ENCODE measurements at regions not wholly inside any gene's neighbourhood (a gene's known extent, or its start where the extent isn't known, plus 50 kb on each side); places are given as distances from the start of the nearest gene placed in this dataset.
A peak's percentile ranks its signal among the peaks of the same experiment; 100 is the strongest.
"Not testable (repeated sequence)": the region's sequence is repeated elsewhere in the genome, so short reads cannot be mapped to it uniquely, and the experiment has no call there.

- Mint-ChIP-seq H3K27me3 (peaks cover 0 to 14% (median 3%) of the 10 kb centered on the region in 5 donors), H3K4me3 (no peak overlapping the region), H3K9me3 (no peaks in the 10 kb centered on the region), H3K27ac (no peak overlapping the region), H3K4me1 (no peaks in the 10 kb centered on the region), H3K36me3 (no peaks in the 10 kb centered on the region)
- POLR2A ChIA-PET: no interaction called here
- DNase-seq (no peak), ATAC-seq (no peak)
Observed at GRCh38 chr6:122859676-122860075, 70.6 kb downstream of the SMPDL3A start.

GRCh38 chr6:122861594-122861993 is 72.5 kb downstream of the SMPDL3A start:
- H3K27ac Mint-ChIP-seq: no peak overlapping the region
- H3K36me3 Mint-ChIP-seq: no peaks in the 10 kb centered on the region
- no peak for ATAC-seq
- POLR2A ChIA-PET: no interaction called here
- no peaks in the 10 kb centered on the region for H3K4me1 Mint-ChIP-seq
- no peaks in the 10 kb centered on the region for H3K9me3 Mint-ChIP-seq
- no peak overlapping the region for H3K4me3 Mint-ChIP-seq
- DNase-seq: no peak
- H3K27me3 Mint-ChIP-seq: peaks cover 0 to 8% (median under 1%) of the 10 kb centered on the region in 5 donors

- Mint-ChIP-seq H3K4me3 (no peak overlapping the region), H3K4me1 (no peaks in the 10 kb centered on the region), H3K9me3 (peaks cover 0 to 2% (median 0%) of the 10 kb centered on the region in 9 donors), H3K36me3 (no peaks in the 10 kb centered on the region), H3K27ac (no peak overlapping the region), H3K27me3 (peaks cover 0 to 10% (median 4%) of the 10 kb centered on the region in 5 donors)
- POLR2A ChIA-PET: no interaction called here
- DNase-seq: no peak
- ATAC-seq: no peak
Observed at GRCh38 chr6:122868137-122868536, 79.1 kb downstream of the SMPDL3A start.

- Mint-ChIP-seq H3K36me3 (no peaks in the 10 kb centered on the region), H3K27me3 (peaks cover 1 to 10% (median 9%) of the 10 kb centered on the region in 5 donors), H3K9me3 (peaks cover 0 to 2% (median 0%) of the 10 kb centered on the region in 9 donors), H3K27ac (no peak overlapping the region), H3K4me1 (no peaks in the 10 kb centered on the region), H3K4me3 (no peak overlapping the region)
- POLR2A ChIA-PET: no interaction called here
- DNase-seq (no peak), ATAC-seq (no peak)
Observed at GRCh38 chr6:122869437-122870024, 80.5 kb downstream of the SMPDL3A start.

GRCh38 chr6:122871079-122871478 is 82.0 kb downstream of the SMPDL3A start:
- POLR2A ChIA-PET: no interaction called here
- Mint-ChIP-seq H3K27ac (no peak overlapping the region), H3K36me3 (no peaks in the 10 kb centered on the region), H3K4me1 (no peaks in the 10 kb centered on the region), H3K4me3 (no peak overlapping the region), H3K9me3 (peaks cover 0 to 2% (median 0%) of the 10 kb centered on the region in 9 donors), H3K27me3 (peaks cover 1 to 10% (median 9%) of the 10 kb centered on the region in 5 donors)
- no peak for DNase-seq
- ATAC-seq: no peak

- ATAC-seq (no peak), DNase-seq (no peak)
- no peaks in the 10 kb centered on the region for H3K36me3 Mint-ChIP-seq
- H3K27me3 Mint-ChIP-seq: peaks cover 1 to 12% (median 9%) of the 10 kb centered on the region in 5 donors
- H3K4me3 Mint-ChIP-seq: no peak overlapping the region
- H3K9me3 Mint-ChIP-seq: peaks cover 0 to 2% (median 0%) of the 10 kb centered on the region in 9 donors
- H3K4me1 Mint-ChIP-seq: no peaks in the 10 kb centered on the region
- no peak overlapping the region for H3K27ac Mint-ChIP-seq
- POLR2A ChIA-PET: no interaction called here
Observed at GRCh38 chr6:122872311-122872710, 83.3 kb downstream of the SMPDL3A start.

GRCh38 chr6:122877302-122877701 is 88.2 kb downstream of the SMPDL3A start:
- Mint-ChIP-seq H3K9me3 (peaks cover 0 to 3% (median 0%) of the 10 kb centered on the region in 9 donors), H3K4me1 (no peaks in the 10 kb centered on the region), H3K27ac (peak overlapping the region in 1 of 10 donors; percentile 20), H3K27me3 (peaks cover under 1 to 10% (median 3%) of the 10 kb centered on the region in 5 donors), H3K4me3 (no peak overlapping the region), H3K36me3 (peaks cover 0 to 2% (median 0%) of the 10 kb centered on the region in 3 donors)
- no peak for ATAC-seq
- DNase-seq: no peak
- POLR2A ChIA-PET: no interaction called here

- no peak overlapping the region for H3K27ac Mint-ChIP-seq
- no peaks in the 10 kb centered on the region for H3K4me1 Mint-ChIP-seq
- peaks cover 0 to 11% (median 3%) of the 10 kb centered on the region in 5 donors for H3K27me3 Mint-ChIP-seq
- POLR2A ChIA-PET: no interaction called here
- DNase-seq (no peak), ATAC-seq (no peak)
- no peak overlapping the region for H3K4me3 Mint-ChIP-seq
- H3K36me3 Mint-ChIP-seq: peaks cover 0 to 7% (median 0%) of the 10 kb centered on the region in 3 donors
- peaks cover 0 to 17% (median 3%) of the 10 kb centered on the region in 9 donors for H3K9me3 Mint-ChIP-seq
Observed at GRCh38 chr6:122878796-122879195, 89.7 kb downstream of the SMPDL3A start.

- H3K27ac Mint-ChIP-seq: no peak overlapping the region
- POLR2A ChIA-PET: no interaction called here
- peaks cover 0 to 10% (median 0%) of the 10 kb centered on the region in 3 donors for H3K36me3 Mint-ChIP-seq
- H3K4me1 Mint-ChIP-seq: no peaks in the 10 kb centered on the region
- H3K9me3 Mint-ChIP-seq: peaks cover 0 to 24% (median 5%) of the 10 kb centered on the region in 9 donors
- ATAC-seq (no peak), DNase-seq (no peak)
- peaks cover 0 to 9% (median 2%) of the 10 kb centered on the region in 5 donors for H3K27me3 Mint-ChIP-seq
- H3K4me3 Mint-ChIP-seq: no peak overlapping the region
Observed at GRCh38 chr6:122886481-122886880, 97.4 kb downstream of the SMPDL3A start.

- no peaks in the 10 kb centered on the region for H3K4me1 Mint-ChIP-seq
- POLR2A ChIA-PET: no interaction called here
- H3K27me3 Mint-ChIP-seq: peaks cover 0 to 4% (median 2%) of the 10 kb centered on the region in 5 donors
- no peak overlapping the region for H3K4me3 Mint-ChIP-seq
- H3K9me3 Mint-ChIP-seq: peaks cover 0 to 21% (median 7%) of the 10 kb centered on the region in 9 donors
- ATAC-seq (no peak), DNase-seq (no peak)
- H3K27ac Mint-ChIP-seq: no peak overlapping the region
- H3K36me3 Mint-ChIP-seq: peaks cover 0 to 5% (median 0%) of the 10 kb centered on the region in 3 donors
Observed at GRCh38 chr6:122887941-122888340, 98.9 kb downstream of the SMPDL3A start.

GRCh38 chr6:122888680-122889079 is 99.6 kb downstream of the SMPDL3A start:
- H3K27ac Mint-ChIP-seq, H3K27me3 Mint-ChIP-seq, H3K36me3 Mint-ChIP-seq, DNase-seq, H3K4me3 Mint-ChIP-seq, ATAC-seq, H3K4me1 Mint-ChIP-seq, POLR2A ChIA-PET: not testable (repeated sequence)
- peaks cover 0 to 22% (median 2%) of the 10 kb centered on the region in 9 donors for H3K9me3 Mint-ChIP-seq

GRCh38 chr6:122890250-122890649 is 101.2 kb downstream of the SMPDL3A start:
- H3K27ac Mint-ChIP-seq: no peak overlapping the region
- ATAC-seq (no peak), DNase-seq (no peak)
- H3K9me3 Mint-ChIP-seq: peaks cover 0 to 18% (median 2%) of the 10 kb centered on the region in 9 donors
- H3K27me3 Mint-ChIP-seq: peaks cover 0 to 4% (median 2%) of the 10 kb centered on the region in 5 donors
- POLR2A ChIA-PET: no interaction called here
- no peak overlapping the region for H3K4me3 Mint-ChIP-seq
- H3K4me1 Mint-ChIP-seq: no peaks in the 10 kb centered on the region
- no peaks in the 10 kb centered on the region for H3K36me3 Mint-ChIP-seq

- H3K9me3 Mint-ChIP-seq: peaks cover 0 to 14% (median 4%) of the 10 kb centered on the region in 9 donors
- no peak overlapping the region for H3K4me3 Mint-ChIP-seq
- no peaks in the 10 kb centered on the region for H3K4me1 Mint-ChIP-seq
- POLR2A ChIA-PET: no interaction called here
- H3K27ac Mint-ChIP-seq: no peak overlapping the region
- DNase-seq (no peak), ATAC-seq (no peak)
- peaks cover 0 to 6% (median 0%) of the 10 kb centered on the region in 5 donors for H3K27me3 Mint-ChIP-seq
- H3K36me3 Mint-ChIP-seq: no peaks in the 10 kb centered on the region
Observed at GRCh38 chr6:122894791-122895190, 101.2 kb upstream of the CLVS2 start.

GRCh38 chr6:122902326-122902725 is 93.7 kb upstream of the CLVS2 start:
- Mint-ChIP-seq H3K4me1 (no peaks in the 10 kb centered on the region), H3K9me3 (peaks cover 0 to 16% (median 0%) of the 10 kb centered on the region in 9 donors), H3K27me3 (peaks cover 0 to 17% (median 2%) of the 10 kb centered on the region in 5 donors), H3K27ac (no peak overlapping the region), H3K4me3 (no peak overlapping the region), H3K36me3 (no peaks in the 10 kb centered on the region)
- POLR2A ChIA-PET: no interaction called here
- DNase-seq: no peak
- no peak for ATAC-seq
